ENCODE measurements at regions not wholly inside any gene's neighbourhood (a gene's known extent, or its start where the extent isn't known, plus 50 kb on each side); places are given as distances from the start of the nearest gene placed in this dataset.

DNA sequence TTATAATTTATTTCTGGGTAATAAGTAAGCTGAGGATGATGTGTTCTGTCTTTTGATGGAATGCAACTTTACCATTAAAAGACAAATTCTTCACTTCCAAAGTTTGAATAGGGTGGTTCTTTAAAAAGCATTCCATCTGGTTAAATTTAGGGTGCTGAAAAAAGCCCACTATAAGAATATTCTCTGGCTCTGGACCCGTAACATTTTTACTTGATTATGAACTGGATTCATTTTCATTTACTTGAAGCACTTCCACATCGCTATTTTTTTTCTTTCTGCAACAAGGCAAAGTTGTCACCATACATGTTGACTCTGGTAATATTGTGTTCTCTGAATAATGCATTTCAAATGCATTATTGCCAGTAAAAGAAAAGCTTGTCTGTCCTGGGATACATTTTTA, 344.6 kb downstream of the SATB2 start:
- Histone ChIP-seq H3K4me3 (no peak overlapping the region), H3K36me3 (no peaks in the 10 kb centered on the region), H3K4me1 (no peaks in the 10 kb centered on the region), H3K27ac (no peak overlapping the region), H3K9me3 (no peaks in the 10 kb centered on the region), H3K27me3 (no peaks in the 10 kb centered on the region)
- no peak for DNase-seq (ENCODE audit: extremely low spot score in 2 of 2)
- intact Hi-C loops (cut with DNase I) = no loop called here
- TF ChIP-seq POLR2AphosphoS5 (IDR thresholded peaks at IDR 0.05; ENCODE audit: insufficient read depth in 1 of 2, low read depth in 1 of 2) = no peak
- TF ChIP-seq, protein P1, sequence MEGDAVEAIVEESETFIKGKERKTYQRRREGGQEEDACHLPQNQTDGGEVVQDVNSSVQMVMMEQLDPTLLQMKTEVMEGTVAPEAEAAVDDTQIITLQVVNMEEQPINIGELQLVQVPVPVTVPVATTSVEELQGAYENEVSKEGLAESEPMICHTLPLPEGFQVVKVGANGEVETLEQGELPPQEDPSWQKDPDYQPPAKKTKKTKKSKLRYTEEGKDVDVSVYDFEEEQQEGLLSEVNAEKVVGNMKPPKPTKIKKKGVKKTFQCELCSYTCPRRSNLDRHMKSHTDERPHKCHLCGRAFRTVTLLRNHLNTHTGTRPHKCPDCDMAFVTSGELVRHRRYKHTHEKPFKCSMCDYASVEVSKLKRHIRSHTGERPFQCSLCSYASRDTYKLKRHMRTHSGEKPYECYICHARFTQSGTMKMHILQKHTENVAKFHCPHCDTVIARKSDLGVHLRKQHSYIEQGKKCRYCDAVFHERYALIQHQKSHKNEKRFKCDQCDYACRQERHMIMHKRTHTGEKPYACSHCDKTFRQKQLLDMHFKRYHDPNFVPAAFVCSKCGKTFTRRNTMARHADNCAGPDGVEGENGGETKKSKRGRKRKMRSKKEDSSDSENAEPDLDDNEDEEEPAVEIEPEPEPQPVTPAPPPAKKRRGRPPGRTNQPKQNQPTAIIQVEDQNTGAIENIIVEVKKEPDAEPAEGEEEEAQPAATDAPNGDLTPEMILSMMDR (IDR thresholded peaks at IDR 0.05) = no peak
- TF ChIP-seq POLR2A (IDR thresholded peaks at IDR 0.05) = no peak

DNA sequence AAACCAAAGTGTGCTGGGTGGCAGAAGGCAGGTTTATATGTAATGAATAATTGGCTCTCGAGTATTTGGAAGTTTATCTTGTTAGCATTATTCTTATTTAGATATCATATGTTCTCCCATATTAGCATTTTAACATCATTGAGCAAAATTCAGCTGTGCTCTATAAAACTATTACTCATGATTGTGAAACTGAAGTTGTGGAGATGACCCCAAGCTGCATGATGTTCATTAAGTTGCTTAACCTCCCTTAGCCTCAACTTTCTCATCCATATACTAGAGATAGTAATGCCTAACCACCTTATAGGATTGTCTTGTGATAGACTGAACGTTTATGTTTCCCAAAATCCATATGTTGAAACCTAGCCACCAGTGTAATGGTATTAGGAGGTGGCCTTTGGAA, 346.3 kb downstream of the SATB2 start:
- no peak for DNase-seq (ENCODE audit: extremely low spot score in 2 of 2)
- no peaks in the 10 kb centered on the region for H3K9me3 ChIP-seq
- H3K36me3 ChIP-seq = no peaks in the 10 kb centered on the region
- no peak overlapping the region for H3K4me3 ChIP-seq
- H3K27me3 ChIP-seq = no peaks in the 10 kb centered on the region
- H3K27ac ChIP-seq = no peak overlapping the region
- intact Hi-C loops (cut with DNase I) = no loop called here
- TF ChIP-seq, protein P1 (IDR thresholded peaks at IDR 0.05) = no peak
- no peak for TF ChIP-seq POLR2AphosphoS5 (IDR thresholded peaks at IDR 0.05; ENCODE audit: insufficient read depth in 1 of 2, low read depth in 1 of 2)
- no peak for TF ChIP-seq POLR2A (IDR thresholded peaks at IDR 0.05)
- H3K4me1 ChIP-seq = no peaks in the 10 kb centered on the region

DNA sequence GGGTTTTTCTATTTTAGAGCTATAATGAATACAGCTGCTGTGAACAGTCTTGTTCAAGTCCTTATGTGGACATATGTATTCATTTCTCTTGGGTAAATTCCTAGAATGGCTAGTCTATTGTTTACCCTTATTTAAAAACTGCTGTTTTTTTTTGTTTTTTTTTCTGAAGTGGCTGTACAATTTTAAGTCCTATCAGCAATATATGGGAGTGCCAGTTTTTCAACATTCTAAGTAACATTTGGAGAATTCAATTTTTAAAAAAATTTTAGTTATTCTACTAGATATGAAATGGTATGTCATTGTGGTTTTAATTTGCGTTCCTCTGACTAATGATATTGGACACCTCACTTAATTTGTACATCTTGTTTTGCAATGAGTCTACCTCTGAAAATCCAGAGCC, 349.7 kb downstream of the SATB2 start:
- Histone ChIP-seq H3K9me3 (no peaks in the 10 kb centered on the region), H3K4me1 (no peaks in the 10 kb centered on the region), H3K36me3 (no peaks in the 10 kb centered on the region), H3K4me3 (no peak overlapping the region), H3K27me3 (no peaks in the 10 kb centered on the region), H3K27ac (no peak overlapping the region)
- intact Hi-C loops (cut with DNase I) = no loop called here
- DNase-seq (ENCODE audit: extremely low spot score in 2 of 2) = no peak
- TF ChIP-seq, protein P1 (IDR thresholded peaks at IDR 0.05) = no peak
- TF ChIP-seq POLR2AphosphoS5 (IDR thresholded peaks at IDR 0.05; ENCODE audit: insufficient read depth in 1 of 2, low read depth in 1 of 2) (no peak), POLR2A (IDR thresholded peaks at IDR 0.05) (no peak)

DNA sequence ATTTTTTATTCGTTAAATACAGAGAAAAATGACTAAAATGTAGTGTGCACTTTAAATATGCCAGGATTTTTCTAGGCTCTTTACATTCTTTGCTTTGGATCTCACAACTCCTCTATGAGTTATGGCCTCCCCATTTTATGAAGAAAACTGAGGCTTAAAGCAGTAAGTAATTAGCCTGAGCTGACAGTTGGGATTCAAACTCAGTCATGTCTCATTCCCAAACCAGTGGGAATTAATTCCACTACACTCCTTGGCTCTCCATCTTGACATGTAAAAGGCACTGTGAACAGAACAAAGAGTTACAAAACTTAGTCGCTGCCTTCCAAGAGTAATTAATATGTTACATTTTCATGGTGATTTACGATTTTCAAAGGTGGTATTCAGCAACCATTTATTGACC, 351.9 kb downstream of the SATB2 start:
- intact Hi-C loops (cut with DNase I) = no loop called here
- Histone ChIP-seq H3K4me1 (no peaks in the 10 kb centered on the region), H3K4me3 (no peak overlapping the region), H3K36me3 (no peaks in the 10 kb centered on the region), H3K27ac (no peak overlapping the region), H3K27me3 (no peaks in the 10 kb centered on the region), H3K9me3 (no peaks in the 10 kb centered on the region)
- DNase-seq (ENCODE audit: extremely low spot score in 2 of 2) = no peak
- TF ChIP-seq POLR2AphosphoS5 (IDR thresholded peaks at IDR 0.05; ENCODE audit: insufficient read depth in 1 of 2, low read depth in 1 of 2) (no peak), POLR2A (IDR thresholded peaks at IDR 0.05) (no peak)
- TF ChIP-seq, protein P1 (IDR thresholded peaks at IDR 0.05) = no peak

DNA sequence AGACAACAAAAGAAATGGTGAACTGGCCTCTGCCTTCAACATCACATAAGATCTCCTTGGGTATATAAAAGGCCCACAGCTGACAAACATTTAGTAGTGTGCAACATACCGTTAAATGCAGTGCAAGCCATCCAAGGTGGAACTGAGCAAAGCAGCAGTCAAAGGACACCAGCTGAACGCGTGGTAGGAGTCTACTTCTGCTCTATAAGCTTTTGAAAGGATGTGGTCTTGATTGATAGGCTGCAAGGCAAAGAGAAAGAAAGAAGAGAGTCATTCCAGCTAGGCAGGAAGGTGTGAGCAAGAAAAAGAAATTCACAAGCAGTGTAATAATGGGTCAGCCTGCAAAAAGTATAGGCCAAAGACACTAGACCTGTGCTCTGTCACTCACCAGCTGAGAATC, 356.3 kb downstream of the SATB2 start:
- no peaks in the 10 kb centered on the region for H3K9me3 ChIP-seq
- intact Hi-C loops (cut with DNase I) = no loop called here
- no peak for DNase-seq (ENCODE audit: extremely low spot score in 2 of 2)
- H3K27ac ChIP-seq = no peak overlapping the region
- no peaks in the 10 kb centered on the region for H3K27me3 ChIP-seq
- no peaks in the 10 kb centered on the region for H3K36me3 ChIP-seq
- no peaks in the 10 kb centered on the region for H3K4me1 ChIP-seq
- TF ChIP-seq POLR2A (IDR thresholded peaks at IDR 0.05) = no peak
- TF ChIP-seq, protein P1 (IDR thresholded peaks at IDR 0.05) = no peak
- no peak for TF ChIP-seq POLR2AphosphoS5 (IDR thresholded peaks at IDR 0.05; ENCODE audit: insufficient read depth in 1 of 2, low read depth in 1 of 2)
- no peak overlapping the region for H3K4me3 ChIP-seq
